DND-41 (cell line): ENCODE measurements at regions not wholly inside any gene's neighbourhood (a gene's known extent, or its start where the extent isn't known, plus 50 kb on each side); places are given as distances from the start of the nearest gene placed in this dataset.

Source experiments
- ATAC-seq: fragments of 200-7000 bp; cut with Tn5 transposase; 3 replicates; pipeline ENCODE4 v1.9.1; 2021; ENCODE audit warnings: low read depth; ENCODE audit not compliant: insufficient read depth
- DNase-seq: peaks from one replicate; pipeline ENCODE4 v3.0.0-alpha.2; 2020
- H2AFZ ChIP-seq: 2 replicates; pipeline ENCODE4 v1.6.0; 2012; ENCODE audit warnings: low read depth, low read length
- H3K27ac ChIP-seq: 2 replicates; pipeline ENCODE4 v1.5.1; 2012; ENCODE audit warnings: low read length, inconsistent platforms
- H3K27me3 ChIP-seq: fragments of 200-600 bp; sonication (generic); 2 replicates; pipeline ENCODE4 v1.6.0; 2012; ENCODE audit warnings: low read length, mild to moderate bottlenecking, inconsistent platforms; ENCODE audit not compliant: insufficient read depth, poor library complexity
- H3K36me3 ChIP-seq: 2 replicates; pipeline ENCODE4 v1.5.1; 2012; ENCODE audit warnings: low read length, inconsistent platforms; ENCODE audit not compliant: insufficient read depth
- H3K4me1 ChIP-seq: 2 replicates; pipeline ENCODE4 v1.5.1; 2012; ENCODE audit warnings: mild to moderate bottlenecking, low read length; ENCODE audit not compliant: insufficient read depth
- H3K4me2 ChIP-seq: 2 replicates; pipeline ENCODE4 v1.6.0; 2012; ENCODE audit warnings: mild to moderate bottlenecking, moderate library complexity, low read length, inconsistent platforms; ENCODE audit not compliant: insufficient read depth
- H3K4me3 ChIP-seq, 2 experiments: fragments of 200-600 bp in 1 of 2; shearing (Covaris generic) in 1 of 2; 2 replicates each; pipeline ENCODE4 v1.5.1; 2012 to 2016; ENCODE audit warnings: inconsistent platforms in 2 of 2, low read length in 2 of 2, mild to moderate bottlenecking in 2 of 2, low read depth in 1 of 2, moderate library complexity in 1 of 2
- H3K79me2 ChIP-seq: 2 replicates; pipeline ENCODE4 v1.6.0; 2012; ENCODE audit warnings: low read length, inconsistent platforms; ENCODE audit not compliant: insufficient read depth
- H3K9ac ChIP-seq: 2 replicates; pipeline ENCODE4 v1.6.0; 2012; ENCODE audit warnings: low read depth, mild to moderate bottlenecking, inconsistent platforms, low read length, moderate library complexity
- H3K9me3 ChIP-seq: 2 replicates; pipeline ENCODE4 v1.5.1; 2012; ENCODE audit warnings: low read length, moderate library complexity, mild to moderate bottlenecking, inconsistent platforms; ENCODE audit not compliant: insufficient read depth, severe bottlenecking
- H4K20me1 ChIP-seq: 2 replicates; pipeline ENCODE4 v1.6.0; 2012; ENCODE audit warnings: low read length; ENCODE audit not compliant: insufficient read depth
- CTCF ChIP-seq: IDR thresholded peaks from 2 replicates; pipeline ENCODE4 v1.5.1; 2012; ENCODE audit warnings: borderline replicate concordance, low read length, moderate library complexity, mild to moderate bottlenecking; ENCODE audit not compliant: poor library complexity, severe bottlenecking; ENCODE audit errors: extremely low read depth
- EZH2 ChIP-seq: IDR thresholded peaks from 3 replicates; pipeline ENCODE4 v1.6.1; 2012; ENCODE audit warnings: borderline replicate concordance, low read depth, mild to moderate bottlenecking, moderate library complexity, low read length, inconsistent platforms; ENCODE audit not compliant: severe bottlenecking

GRCh38 chr11:90783111-90783510, 560.3 kb upstream of the CHORDC1 start:
- Histone ChIP-seq H3K9ac (no peak overlapping the region), H3K27me3 (no peaks in the 10 kb centered on the region), H3K27ac (no peak overlapping the region), H3K4me2 (no peak overlapping the region), H3K79me2 (no peaks in the 10 kb centered on the region), H2AFZ (no peak overlapping the region), H4K20me1 (no peaks in the 10 kb centered on the region), H3K4me1 (no peaks in the 10 kb centered on the region), H3K36me3 (no peaks in the 10 kb centered on the region), H3K9me3 (no peaks in the 10 kb centered on the region), H3K4me3 (no peak overlapping the region)
- DNase-seq (no peak), ATAC-seq (no peak)
- TF ChIP-seq CTCF: no peak
- TF ChIP-seq EZH2: no peak

GRCh38 chr11:90779098-90779497, 556.2 kb upstream of the CHORDC1 start:
- ATAC-seq (no peak), DNase-seq (no peak)
- Histone ChIP-seq H3K79me2 (no peaks in the 10 kb centered on the region), H3K27me3 (no peaks in the 10 kb centered on the region), H3K4me3 (no peak overlapping the region), H2AFZ (no peak overlapping the region), H3K9me3 (no peaks in the 10 kb centered on the region), H3K36me3 (no peaks in the 10 kb centered on the region), H3K27ac (no peak overlapping the region), H3K4me1 (no peaks in the 10 kb centered on the region), H3K9ac (no peak overlapping the region), H3K4me2 (no peak overlapping the region), H4K20me1 (no peaks in the 10 kb centered on the region)
- TF ChIP-seq EZH2: no peak
- no peak for TF ChIP-seq CTCF

GRCh38 chr11:90775567-90776165, 552.8 kb upstream of the CHORDC1 start:
- H3K9ac ChIP-seq: no peak overlapping the region
- ATAC-seq: no peak
- no peaks in the 10 kb centered on the region for H3K4me1 ChIP-seq
- no peak overlapping the region for H3K4me3 ChIP-seq
- no peaks in the 10 kb centered on the region for H4K20me1 ChIP-seq
- DNase-seq: no peak
- TF ChIP-seq CTCF: no peak
- no peak for TF ChIP-seq EZH2
- no peaks in the 10 kb centered on the region for H3K9me3 ChIP-seq
- H2AFZ ChIP-seq: no peak overlapping the region
- H3K79me2 ChIP-seq: no peaks in the 10 kb centered on the region
- H3K27me3 ChIP-seq: no peaks in the 10 kb centered on the region
- no peak overlapping the region for H3K27ac ChIP-seq
- no peaks in the 10 kb centered on the region for H3K36me3 ChIP-seq
- H3K4me2 ChIP-seq: no peak overlapping the region
